GM21825 (cell line): ENCODE measurements at regions not wholly inside any gene's neighbourhood (a gene's known extent, or its start where the extent isn't known, plus 50 kb on each side); places are given as distances from the start of the nearest gene placed in this dataset.

Source experiments
- ATAC-seq: cut with Tn5 transposase; IDR thresholded peaks from one replicate; pipeline ENCODE4 v1.9.1; 2021; ENCODE audit warnings: mild to moderate bottlenecking, moderate library complexity; ENCODE audit not compliant: unreplicated experiment

DNA sequence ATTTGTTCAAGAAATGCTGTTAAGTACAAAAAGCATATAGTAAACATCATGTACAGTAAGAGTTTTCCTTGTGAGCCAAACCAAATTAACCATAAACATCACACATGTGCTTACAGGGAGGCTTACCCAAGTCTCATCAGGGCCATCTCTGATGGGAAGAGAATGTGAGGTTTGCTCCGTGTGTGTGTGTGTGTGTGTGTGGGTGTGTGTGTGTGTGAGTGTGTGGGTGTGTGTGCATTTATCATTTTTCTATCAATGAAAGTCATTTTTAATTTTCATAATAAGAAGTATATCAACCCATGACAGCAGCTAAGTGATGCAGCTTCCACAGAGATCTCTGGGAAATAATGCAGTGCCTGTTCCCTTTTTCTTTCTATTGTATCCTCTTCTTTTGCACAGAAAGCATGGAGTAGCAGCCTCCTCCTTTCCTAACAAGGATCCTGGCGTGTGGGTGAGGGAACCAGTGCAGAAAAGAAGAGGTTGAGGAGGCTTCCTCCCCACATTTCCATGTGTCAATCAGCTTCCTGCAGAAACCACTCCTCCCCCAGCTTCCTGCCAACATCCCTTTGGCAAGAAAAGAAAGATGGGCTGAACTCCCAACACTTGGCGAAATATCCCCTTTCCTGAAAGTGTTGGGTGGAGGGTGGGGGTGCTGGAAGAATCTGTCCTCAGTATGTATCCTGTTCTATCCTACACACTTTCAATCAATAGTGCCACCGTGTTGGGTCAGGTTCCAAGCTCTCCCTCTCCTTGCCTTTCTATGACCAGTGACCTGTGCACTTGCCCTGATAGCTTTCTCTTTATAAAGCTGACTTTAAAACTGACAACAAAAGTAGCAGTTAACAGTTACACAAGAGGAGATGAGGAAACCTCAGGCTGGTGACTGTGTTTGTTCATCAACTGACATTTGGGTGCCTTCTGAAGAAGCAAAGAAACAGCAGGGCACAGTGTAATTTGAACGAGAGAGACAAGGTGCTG is 251.8 kb upstream of the CITED2 start:
- no peak for ATAC-seq

DNA sequence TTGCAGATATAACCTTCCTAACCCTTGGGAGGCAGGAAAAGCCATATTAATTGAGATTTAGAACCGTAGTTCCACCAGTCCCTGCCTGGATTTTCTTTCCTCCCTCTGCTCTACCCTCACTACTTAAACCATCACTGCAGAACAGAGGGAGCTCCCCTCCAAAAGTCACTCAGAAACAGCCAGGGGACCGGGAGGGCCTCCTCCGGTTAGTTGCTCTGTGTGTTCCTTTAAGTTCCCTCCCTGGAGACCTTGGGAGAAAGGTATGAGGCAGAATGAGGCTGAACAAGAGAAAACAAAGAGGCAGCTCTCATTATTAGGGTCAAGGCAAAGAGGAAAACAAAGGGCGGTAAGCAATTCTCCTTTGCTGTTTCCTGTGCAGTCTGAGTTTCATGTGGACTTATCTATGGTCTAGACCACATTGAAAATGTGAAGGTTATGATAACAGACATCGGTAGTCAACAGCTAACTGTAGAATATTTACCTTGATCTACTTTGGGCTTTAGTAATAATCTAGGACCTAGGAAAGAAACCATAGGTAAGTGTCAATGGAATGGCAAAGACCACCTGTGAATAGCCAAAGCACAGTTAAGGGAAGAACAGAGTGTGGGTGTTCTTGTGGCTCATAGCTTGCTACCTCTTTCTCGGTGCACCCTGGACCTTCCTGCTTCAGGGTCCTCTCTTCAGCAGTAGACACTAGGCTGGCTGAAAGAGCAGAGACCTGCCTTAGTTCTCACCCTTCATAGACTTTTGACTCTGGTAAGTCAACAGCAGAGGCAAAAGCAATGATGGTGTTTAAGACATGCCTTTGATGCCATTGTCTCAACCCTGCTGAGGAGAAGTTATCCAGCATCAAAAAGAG is 250.9 kb upstream of the CITED2 start:
- no peak for ATAC-seq

GRCh38 chr6:139623372-139623771 is 248.9 kb upstream of the CITED2 start:
- ATAC-seq = no peak

- no peak for ATAC-seq
Measured at GRCh38 chr6:139613496-139613895, 239.0 kb upstream of the CITED2 start.

GRCh38 chr6:139612135-139612465 is 237.7 kb upstream of the CITED2 start:
- ATAC-seq = no peak

DNA sequence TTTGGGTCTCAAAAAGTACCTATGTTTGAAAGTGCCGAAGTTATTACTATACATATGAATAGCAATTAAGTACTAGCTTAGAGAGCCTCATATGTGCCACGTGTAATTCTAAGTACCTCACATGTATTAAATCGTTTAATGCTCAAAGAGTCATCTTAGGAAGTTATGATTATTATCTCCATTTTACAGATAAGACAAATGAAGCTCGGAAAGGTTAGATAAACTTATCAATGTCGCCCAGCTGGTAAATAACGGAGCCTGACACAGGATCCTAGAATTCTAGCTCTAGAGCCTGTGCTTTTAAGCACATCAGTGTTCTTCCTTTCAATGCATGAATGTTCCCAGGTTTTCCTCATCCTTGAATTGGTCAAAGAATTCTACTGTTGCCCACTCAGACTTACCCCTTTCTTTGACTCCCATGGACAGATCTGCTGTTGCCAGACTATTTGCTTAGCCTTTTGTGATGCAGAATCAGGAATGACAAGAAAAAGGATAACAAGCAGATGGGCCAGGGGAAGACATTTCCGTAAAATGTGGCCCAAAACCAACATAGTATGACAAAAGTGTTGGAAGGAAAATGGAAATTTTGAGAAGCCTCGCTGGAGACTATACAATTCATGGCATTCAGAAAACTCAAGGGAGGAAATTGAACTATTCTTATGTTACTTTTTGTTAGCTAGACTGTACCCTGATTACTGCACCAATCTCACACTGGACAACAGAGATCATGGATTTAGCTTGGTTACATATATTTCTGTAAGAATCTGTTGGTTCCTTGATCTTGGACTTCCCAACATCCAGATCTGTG is 237.1 kb upstream of the CITED2 start:
- ATAC-seq = no peak

DNA sequence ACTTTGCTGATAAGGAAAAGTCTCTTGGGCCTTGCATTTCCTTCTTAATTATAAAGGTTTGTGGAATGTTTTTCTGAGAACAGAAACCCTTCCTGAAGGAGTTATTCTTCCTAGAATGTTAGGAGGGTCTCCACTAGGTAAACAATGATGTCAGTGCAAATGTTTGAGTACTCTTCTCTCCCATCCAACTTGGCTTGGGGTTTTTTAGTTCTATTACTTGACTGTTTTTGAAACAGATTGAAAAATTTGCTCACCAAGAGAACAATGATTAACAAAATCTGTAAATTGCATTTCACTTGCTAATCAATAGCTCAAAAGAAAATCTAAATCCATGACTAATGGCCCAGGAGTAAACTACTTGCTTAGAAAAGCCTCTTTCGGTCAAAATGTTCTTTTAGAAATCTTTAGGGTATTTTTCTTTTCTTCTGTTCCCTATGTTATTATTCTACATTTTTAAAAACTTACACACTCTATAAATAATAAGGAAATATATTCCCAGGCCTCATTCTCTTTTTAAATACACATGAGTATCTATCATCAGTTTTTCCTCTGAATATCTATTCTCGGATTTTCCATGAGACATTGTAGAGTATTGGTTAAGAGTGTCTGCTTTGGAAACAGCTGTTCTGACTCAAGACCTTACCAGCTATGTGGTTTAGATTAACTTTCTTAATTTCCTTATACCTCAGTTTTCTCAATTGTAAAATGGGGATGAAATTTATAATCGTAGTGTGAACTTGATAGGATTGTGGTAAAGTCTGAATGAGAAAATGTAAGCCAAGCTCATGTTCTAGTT is 234.2 kb upstream of the CITED2 start:
- ATAC-seq = no peak

GRCh38 chr6:139605350-139605749 is 230.9 kb upstream of the CITED2 start:
- ATAC-seq = no peak

DNA sequence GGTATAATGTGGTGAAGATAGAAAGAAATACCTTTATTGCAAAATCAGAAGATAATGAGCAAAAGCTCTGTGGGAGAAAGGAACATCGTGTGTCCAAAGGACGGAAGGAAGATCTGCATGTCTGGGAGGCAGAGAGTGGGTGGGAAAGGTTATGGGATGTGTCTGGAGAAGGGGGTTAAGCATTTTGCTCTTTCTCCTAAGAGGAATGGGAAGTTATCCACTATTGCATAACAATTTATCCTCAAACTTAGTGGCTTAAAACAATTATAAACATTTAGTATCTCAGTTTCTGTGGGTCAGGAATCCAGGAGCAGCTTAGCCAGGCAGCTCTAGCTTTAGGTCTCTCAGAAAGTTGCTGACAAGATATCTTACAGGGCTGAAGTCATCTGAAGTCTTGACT is 229.1 kb upstream of the CITED2 start:
- no peak for ATAC-seq

DNA sequence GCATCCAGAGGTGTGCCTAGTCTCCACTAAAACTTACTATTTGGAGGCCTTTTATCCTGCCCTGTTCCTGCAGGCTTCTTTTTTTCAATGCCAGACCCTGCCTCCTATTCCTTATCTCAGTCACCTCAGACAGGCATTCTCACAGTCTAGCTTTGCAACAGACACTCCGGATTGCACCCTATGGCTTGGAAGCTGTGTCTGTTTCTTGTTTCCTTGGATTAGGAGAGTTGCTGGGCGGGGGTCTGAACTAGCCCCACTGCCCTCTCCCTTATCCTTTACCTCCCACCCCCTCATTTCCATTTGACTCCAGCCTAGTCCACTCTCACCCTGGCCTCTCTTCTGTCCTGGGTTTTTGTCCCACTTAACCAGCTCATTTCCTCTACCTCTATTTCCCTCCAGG is 228.1 kb upstream of the CITED2 start:
- ATAC-seq = no peak

DNA sequence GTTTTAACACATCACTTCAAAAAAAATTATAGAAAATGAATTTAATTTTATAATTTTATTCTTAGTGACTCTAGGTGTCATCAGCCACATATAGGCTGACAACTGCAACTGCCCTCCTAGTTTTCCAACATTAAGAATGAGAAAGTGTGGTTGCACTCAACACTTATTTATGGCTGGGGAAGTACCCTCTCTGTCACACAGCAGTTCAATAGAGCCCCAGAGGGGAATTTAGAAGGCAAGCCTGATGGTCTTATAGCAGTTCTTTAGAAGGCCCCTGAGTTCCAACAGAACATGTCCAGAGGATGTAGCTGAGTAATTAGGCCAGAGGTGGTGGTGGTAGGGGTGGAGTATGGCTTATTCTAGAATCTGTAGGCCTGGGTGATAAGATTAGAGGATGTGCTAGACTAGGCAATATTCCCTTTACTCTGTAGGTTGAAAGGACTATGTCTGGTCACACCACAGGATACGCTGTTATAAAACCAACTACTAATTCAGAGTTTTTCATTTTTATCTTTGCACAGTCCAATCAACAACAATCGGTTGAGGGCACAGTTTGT is 226.5 kb upstream of the CITED2 start:
- ATAC-seq = peak; percentile 98

DNA sequence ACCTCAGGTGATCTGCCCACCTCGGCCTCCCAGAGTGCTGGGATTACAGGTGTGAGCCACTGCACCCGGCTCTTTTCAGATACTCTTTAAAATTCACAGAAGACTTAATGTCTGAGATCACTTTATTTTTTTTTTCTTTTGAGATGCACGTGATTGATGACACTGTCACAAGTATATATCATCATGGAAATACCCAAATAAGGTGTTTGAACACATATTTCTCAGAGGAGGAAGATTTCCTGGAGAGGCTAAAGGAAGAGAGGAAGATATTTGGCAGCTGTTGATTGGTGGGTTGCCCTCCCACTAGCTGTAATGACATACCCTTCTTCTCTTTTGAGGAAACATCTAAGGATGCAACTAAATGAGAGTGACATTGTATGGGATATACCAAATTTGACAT is 225.9 kb upstream of the CITED2 start:
- no peak for ATAC-seq

DNA sequence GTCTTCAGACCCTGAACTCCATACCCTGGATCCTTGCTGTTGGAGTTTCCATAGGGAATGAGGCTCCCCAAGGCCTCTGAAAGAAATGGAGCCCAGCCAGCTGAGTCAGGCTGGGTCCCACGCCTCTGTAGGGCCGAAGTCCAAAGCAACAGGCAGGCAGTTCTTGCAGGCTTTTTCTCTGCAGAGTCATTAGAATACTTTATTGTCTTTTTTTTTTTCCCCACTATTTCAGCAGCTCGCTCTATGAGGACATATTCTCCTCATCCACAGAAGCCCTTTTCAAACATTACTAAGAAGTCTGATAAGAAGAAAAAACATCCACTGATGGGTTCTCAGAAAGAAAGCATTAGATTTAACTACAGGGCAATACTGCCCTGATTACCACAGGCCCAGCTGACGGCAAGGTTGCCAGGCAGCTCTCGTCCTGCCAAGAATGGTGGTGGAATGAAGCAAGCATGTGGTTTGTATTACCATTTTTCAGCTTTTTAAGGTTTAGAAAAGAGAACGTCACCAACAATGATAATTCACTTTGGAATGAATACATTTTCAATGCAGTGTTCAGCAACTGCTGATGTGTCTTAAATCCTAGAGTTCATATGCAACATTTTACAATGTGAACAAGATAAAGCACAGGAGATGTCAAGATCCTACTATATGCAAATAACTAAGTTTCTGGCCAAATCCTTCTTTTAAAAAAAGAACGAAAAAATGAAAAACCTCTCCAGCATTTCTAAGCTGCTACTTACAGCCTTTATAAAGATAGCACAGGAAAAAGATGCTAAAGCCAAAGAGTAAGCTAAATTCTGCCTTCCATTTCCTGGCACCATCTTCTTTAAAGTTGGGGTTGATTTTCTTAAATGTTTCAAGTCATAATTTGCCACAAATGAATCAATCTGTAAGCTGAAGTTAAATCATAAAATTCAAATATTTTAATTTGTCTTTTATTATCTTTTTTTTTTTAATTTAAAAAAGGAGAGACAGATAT is 223.6 kb upstream of the CITED2 start:
- ATAC-seq = no peak

DNA sequence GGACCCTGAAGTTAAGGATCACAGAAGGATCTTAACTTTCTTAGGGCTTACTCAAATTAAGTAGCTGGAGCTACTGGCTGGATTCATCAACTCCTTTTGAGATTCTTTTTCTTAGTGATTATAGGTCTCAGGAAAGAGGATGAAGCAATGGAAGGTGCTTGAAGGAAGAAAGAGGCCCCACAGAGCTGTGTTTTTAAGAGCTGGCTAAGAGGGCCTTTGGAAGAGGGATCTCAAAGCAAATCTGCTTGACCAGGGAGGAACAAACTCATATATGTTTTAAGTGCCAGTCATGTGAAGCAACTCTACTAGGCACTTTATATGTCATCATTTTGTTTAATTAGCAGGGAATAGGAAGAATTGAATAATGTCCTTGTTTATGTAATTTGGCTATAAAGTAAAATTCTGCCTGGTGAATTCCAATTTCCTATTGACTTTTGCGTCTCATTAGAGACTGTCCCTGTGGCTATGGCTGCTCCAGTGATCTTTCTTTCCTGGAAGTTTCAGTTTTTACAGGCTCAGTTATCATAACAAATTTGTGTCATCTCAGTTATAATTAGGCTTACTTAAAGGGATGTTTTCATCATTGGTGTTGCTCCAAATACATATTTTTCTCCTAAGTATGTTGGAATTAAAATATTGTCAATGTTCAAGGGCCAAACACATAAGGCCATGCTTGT is 222.8 kb upstream of the CITED2 start:
- no peak for ATAC-seq

DNA sequence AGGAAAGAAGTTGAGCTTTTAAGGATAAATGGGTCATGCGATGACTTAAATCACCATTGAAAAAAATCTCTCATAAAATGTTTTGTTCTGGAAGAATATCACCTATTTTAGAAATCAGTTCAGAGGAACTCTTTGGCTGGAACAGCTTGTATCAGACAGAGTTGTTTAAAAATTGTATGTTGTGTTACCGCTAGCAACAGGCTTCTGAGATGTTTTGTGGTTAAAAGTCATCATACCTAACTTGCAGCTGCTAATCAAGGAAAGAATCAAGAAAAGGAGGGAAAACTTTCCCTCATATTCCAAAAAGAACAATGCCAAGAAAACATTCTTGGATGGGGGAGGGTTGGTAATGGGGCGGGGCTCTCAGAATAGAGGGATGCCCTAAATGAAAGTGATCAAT is 220.7 kb upstream of the CITED2 start:
- ATAC-seq = no peak

DNA sequence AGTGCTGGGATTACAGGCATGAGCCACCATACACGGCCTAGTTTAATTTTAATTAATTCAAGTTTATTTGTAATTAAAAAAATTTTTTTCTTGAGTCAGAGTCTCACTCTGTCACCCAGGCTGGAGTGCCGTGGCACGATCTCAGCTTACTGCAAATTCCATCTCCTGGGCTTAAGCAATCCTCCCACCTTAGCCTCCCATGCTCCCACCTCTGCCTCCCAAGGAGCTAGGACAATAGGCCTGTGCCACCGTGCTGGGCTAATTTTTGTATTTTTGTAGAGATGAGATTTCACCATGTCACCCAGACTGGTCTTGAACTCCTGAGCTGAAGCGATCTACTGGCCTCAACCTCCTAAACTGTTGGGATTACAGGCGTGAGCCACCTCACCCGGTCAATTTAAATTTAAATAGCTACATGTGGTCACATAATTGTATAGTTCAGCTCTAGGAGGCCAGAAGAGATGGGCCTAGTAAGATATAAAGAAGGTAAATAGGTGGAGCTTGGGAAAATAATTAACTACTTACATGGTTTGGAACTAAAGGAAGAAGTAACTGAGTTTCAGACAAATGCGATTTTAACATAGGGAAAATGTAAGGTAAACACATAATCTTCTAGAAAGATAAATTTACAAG is 220.0 kb upstream of the CITED2 start:
- ATAC-seq = no peak

DNA sequence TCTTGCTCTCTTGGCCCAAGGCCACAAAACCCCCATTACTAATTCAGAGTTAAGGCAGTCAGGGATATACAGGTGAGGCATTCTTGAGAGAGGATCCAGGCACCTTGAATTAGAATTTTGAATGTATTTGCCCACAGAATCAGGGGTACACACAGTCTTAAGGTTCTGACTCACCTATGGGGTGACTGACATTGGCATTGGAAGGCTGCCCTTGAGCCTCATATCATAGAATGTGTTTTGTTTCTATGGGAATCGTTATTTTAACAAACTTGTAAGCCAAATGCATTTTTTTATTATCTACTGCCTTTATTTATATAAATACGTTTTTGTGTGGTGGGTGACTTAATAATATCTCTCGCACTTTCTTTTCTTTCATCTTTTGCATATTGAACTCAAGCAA is 218.6 kb upstream of the CITED2 start:
- no peak for ATAC-seq

DNA sequence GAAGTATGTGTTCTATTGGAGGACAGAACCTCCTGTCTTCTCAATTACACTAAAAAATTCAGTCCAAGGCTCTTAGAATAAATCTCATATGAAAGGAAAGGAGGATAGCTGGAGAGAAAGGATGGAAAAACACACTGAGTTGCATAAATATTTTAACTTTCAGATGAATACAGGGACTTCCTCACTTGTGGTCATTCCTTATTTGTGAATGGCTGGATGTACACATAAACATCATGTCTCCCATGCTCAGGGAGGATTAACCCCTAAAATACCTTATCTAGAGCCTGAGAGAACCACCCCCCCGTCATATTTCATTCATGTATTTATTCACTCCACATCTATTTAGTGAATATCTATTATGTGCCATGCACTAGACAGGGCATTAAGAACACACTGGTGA is 217.6 kb upstream of the CITED2 start:
- no peak for ATAC-seq
